ENCODE measurements at regions not wholly inside any gene's neighbourhood (a gene's known extent, or its start where the extent isn't known, plus 50 kb on each side); places are given as distances from the start of the nearest gene placed in this dataset.

DNA sequence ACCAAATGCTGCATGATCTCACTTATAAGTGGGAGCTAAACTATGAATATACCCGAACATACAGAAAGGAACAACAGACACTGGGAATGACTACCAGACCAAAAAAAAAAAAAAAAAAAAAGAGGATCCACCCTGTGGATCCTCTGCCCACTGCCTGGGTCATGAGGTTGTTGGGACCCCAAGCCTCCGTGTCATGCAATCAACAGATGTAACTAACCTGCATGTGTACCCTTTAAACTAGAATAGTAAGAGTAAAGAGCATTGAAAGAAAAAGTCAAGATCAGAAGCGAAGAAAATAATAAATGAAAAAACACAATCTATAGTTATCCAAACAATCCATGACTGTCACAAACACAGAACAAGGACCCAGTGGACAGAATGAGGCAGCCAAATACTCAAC lies 109.5 kb upstream of the TOP3B start:
- no peak for DNase-seq

DNA sequence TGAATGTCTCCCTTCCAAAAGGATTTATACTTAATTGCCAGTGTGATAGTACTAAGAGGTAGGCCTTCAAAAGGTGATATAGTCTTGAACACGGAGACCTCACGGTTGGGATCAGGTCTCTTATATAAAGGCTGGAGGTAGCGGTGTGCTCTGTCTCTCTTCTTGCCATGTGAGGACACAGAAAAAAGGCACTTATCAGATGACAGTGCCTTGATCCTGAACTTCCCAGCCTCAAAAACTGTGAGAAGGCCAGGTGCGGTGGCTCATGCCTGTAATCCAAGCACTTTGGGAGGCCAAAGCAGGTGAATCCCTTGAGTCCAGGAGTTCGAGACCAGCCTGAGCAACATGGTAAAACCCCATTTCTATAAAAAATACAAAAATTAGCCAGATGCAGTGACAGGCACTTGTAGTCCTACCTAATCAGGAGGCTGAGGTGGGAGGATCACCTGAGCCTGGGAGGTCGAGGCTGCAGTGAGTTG lies 108.9 kb upstream of the TOP3B start:
- DNase-seq, result no peak

DNA sequence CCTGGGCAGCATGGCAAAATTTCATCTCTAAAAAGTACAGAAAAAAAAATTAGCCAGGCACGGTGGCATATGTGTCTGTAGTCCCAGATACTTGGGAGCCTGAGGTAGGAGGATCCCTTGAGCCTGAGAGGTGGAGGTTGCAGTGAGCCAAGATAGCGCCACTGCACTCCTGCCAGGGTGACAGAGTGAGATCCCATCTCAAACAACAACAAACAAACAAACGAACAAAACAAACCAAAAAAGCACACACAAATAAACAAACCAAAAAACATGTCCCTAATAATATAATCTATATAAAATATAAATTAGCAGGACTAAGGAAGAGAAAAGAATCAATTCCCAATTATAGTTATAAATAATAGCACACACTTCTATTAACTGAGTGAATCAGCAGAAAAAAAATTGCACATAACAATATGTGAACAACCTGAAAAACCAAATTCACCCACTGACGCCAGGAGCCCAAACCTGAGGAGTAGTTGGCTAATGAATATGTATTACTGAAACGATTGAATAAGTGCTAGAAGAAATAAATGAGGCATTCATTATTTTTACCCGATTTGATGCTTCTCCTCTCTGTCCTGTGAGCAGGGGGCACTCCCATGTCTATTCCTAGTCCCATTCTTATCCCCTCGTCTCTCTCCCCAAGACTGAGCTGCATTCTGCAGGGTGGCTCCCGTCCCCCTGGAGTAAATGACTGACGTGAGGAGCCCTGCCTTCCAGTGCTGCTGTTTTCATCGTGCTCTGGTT lies 108.2 kb upstream of the TOP3B start:
- DNase-seq, result no peak

DNA sequence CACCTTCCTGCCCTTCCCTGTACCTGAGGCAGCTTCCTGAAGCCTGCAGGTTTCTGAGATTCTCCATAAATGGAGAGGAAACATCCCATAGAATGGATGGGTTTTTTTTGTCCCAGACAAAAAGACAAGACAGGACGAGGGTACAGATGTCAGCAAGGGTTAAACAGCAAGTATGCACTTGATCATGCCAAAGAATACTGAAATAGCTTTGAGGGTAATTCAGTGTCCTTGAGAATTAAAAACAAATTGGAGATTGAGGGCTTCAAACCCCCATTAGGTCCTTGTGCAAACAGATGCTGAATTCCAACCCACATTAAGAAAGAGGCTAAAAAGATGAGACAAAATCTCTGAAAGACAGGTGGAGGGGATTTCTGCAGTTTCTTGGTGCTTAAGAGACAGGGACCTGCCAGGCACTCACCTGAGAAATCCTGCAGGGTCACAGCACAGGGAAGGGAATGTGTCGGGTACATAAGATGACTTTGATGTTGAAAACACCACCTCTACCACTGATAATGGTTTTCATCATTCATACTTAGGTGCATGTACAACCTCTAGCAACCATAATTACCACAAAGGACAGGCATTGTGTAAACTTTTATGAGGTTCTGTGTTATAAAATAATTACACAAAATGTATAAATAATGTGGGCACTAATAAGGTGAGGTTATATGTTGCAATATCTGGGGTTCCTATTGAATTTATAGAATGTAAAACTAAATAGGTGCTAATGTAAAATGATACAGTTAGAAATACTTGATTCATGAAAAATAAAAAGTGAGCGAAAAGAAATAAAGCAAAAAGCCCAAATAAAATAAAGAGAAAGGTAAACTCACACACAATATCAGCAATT lies 107.1 kb upstream of the TOP3B start:
- DNase-seq, result no peak

DNA sequence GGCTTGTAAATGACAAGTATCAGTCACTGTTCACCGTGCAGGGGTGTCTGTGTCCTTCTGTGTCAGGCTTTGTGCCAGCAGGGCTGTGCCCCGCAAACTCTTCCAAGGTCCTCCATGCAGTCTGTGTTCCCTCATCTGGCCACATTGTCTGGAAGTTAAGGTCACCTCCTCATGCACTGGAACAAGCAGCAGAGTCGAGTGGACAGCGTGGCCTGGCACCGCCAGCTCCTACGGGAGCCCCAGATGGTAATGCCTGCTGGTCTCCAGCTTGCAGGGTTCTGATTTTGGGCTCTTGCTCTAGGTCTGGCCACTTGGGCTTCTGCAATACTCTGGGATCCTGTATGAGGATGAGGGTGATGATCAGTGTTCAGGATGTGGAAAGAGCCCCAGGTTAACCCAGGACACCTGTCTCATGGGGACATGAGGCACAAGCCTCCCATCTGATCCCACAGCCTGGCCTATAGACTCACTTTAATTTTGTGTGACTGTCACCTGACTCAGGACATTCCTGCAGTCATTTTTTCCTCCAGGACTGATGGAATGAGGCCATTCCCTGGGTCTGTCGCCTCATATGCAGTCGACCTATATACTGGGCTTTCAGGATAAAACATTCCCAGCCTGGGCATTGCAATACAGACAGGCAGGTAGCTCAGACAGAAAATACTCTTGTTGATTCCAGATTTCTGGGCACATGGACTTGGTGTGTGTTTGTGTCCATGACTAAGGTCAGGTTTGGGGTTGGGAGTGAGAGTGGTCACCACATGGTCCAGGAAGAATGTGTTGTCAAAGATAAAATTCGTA lies 106.3 kb upstream of the TOP3B start:
- no peak for DNase-seq

DNA sequence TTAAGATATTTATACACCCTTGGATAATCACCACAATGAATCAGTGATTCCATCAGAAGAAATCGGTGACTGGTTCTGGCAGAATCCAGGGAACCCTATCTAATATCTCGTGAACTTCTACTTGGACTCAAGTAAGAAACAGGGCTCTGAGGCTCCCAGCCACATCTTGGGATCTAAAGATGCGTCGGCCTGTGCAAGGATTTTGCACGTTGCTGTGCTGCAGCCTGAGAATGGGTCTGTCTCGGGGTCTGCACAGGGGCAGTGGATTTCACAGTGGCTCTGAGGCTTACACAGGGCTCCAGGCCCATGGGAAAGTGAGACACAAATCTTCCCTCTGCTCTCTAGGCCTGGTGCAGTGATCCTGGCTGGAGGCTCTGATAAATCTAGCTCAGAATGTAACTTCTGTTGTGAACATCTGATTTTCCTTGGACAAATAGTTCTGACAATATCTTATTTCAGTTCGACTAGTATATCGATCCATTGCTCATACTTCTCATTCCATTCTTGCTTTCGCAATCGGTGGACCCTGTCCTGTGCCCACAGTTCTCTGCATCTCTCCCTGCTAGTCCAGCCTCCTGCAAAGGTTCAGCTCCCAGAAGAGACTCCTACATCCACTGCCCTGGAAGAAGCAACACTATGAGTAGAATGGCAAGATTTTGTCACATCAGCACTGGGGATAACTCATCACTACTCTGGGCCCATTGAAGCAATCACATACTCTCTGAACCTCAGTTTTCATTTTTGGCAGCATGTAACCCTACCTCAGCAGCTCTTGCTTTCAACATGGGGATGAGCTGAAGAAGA lies 105.5 kb upstream of the TOP3B start:
- DNase-seq, result no peak

DNA sequence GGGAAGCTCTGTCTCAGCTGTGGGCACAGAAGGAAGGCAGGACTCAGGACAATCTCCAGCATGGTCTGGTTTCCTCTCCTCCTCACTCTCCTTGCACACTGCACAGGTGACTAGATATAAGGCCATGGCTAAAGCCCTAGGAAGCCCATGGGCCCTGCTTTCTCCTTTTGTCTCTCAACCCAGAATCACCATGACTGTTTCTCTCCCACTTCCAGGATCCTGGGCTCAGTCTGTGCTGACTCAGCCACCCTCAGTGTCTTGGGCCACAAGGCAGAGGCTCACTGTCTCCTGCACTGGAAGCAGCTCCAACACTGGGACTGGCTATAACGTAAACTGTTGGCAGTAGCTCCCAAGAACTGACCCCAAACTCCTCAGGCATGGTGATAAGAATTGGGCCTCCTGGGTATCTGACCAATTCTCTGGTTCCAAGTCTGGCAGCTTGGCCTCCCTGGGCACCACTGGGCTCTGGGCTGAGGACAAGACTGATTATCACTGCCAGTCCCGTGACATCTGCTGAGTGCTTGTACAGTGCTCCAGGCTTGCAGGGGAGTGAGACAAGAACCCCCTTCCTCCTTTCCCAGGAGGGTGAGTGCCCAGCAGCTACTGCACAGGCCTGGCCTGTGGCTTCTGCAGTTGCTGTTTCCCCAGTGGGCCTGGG lies 104.0 kb upstream of the TOP3B start:
- DNase-seq, result no peak

DNA sequence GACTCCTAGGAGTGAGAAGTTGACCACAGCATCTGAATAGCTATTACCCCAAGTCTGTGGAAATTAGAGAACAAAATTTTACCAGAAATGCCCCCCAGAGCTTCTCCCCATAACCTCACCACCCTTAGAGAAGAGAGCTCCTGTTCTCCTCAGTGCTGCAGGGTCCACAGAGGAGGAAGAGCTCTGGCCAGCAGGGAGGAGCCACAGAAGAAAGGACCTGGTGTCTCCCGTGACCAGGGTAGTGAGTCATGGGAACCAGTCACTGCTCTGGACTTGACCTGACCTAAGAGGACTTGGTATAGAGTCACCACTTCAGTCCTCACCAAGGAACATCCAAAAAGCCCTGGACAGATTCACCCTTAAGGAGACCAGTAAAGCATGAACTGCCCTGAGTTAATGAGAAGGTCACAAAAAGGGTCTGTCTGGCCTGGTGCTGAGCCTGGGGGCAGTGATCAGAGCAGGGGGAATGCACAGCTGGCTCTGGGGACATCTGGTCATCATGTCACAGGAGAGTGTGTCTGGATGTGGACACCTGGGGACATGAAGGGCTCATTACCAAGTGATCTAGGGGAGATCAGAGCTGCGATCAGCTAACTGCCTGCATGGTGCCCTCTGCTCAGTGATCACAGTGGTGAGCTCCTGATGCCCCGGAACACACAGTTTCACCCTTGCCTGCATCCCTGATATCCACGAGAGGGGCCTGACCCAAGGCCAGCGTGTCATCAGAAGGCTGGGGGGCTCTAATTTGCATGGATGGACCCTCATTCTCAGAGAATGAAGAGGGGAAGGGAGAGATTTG lies 103.3 kb upstream of the TOP3B start:
- DNase-seq, result no peak

DNA sequence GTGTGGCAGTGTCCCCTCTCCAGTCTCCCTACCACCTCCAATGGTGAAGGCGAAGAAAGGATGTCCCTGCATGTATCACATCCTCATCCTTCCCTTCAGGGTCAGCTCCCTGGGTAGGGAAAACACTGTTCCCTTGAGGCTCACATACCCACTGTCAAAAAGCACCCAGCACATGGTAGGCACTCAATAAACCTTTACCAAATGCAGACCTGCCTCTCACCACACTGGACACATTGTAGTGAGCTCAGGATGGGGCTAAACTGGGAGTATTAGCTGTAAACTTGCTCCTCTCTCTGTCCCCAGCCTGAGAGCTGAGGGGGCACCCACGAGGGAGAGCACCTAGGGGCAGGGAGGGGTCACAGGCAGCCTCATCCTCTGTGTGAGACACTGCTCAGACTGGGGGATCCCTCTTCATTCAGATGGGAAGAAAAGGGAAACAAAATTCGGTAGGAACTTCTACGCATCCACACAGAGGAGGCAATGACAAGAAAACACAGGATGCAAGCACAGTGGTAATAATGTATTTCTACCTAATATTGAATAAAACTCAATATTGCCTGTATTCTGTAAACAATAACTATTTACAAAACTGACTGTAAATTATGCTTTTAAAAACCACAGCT lies 101.6 kb upstream of the TOP3B start:
- DNase-seq, result no peak

DNA sequence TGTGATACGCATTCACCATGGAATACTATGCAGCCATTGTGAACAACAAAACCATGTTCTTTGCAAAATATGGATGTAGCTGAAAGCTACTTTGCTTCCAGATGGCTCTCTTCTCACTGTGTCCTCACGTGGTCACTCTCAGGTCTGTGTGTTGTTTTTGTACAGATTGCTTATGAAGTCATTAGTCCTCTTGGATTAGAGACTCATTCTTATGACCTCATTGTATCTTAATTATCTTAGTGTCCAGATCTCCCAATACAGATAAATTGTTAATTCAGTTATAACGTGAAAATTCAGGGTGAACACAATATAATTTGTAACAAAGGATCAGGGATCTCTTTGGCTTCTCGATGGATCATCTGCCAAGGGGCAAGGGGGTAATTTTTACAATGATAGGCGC lies 100.4 kb upstream of the TOP3B start:
- DNase-seq, result no peak

DNA sequence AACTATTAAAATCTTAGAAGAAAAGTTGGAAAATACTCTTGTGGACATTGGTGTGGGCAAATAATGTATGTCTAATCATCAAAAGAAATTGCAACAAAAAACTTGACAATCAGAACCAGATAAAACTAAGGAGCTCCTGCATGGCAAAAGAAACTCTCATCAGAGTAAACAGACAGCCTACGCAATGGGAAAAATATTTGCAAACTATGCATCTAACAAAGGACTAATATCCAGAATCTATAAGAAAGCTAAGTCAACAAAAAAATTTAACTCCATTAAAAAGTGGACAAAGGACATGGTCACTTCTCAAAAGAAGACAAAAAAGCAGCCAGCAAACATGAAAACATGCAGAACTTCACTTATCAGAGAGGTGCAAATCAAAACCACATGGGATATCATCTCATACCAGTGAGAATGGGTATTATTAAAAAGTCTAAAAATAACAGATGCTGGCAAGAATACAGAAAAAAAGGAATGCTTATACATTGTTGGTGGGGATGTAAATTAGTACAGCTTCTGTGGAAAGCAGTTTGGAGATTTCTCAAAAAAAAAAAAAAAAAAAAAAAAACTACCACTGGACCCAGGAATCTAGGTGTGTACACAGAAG lies 99.7 kb upstream of the TOP3B start:
- DNase-seq, result no peak

DNA sequence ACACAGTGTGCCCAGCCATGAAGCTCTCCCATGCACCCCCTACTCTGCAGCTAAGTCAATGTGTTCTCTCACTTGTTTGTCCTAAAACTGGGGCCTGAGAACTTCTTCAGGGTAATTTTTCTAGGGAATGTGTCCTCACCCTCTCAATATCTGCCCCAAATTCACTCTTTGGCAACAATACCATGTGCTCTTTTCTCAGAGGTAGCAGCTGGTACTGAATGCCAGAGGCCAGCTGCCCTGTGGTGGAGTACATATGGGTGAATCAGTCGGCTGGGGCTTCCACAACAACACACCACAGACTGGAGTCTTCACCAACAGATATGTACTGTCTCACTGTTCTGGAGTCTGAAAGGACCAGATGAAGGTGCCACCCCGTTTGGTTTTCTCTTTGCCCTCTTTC lies 97.7 kb upstream of the TOP3B start:
- DNase-seq, result no peak

DNA sequence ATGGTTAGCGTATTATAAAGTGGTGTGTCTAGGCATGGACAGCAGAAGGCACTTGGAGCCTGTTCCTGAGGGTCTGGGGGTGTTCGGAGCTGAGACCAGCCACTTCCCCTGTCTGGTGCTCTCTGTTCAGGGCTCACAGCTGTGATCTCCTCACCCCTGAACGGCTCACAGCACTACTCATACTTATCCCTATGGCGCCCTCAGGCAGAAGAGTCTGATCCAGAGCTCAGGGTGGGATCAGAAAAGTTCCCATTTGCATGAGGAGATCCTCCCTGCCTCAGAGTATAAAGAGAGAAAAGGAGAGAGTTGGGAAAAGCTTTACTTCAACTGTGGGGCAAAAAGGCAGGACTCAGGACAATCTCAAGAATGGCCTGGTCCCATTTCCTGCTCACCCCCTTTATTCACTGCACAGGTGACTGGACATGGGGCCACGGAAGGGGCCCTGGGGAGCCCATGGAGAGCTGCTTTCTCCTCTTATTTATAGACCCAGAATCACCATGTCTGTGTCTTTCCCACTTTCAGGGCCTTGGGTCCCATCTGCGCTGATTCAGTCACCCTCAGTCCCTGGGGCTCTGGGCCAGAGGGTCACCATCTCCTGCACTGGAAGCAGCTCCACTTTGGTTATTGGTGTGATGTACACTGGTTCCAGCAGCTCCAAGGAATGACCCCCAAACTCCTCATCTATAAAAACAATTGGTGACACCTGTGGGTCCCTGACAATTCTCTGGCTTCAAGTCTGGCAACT lies 97.0 kb upstream of the TOP3B start:
- no peak for DNase-seq

DNA sequence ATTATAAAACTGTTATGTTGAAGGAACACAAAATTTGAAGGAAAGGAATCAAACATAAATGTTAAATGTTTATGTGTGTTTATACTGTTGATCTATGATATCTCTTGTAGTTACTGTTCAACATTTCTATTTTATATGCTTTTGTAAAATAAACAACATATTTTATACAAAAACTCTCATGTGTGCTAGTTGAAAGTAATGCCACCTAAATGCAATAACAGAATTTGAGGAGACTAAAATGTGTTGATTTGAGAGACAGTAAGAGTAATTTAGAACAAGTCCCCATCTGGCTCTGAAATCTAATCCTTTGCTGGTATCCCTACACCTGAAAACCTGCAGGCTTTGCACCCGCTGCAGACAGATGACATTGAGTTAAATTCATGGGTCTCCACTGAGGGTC lies 95.7 kb upstream of the TOP3B start:
- DNase-seq, result no peak

DNA sequence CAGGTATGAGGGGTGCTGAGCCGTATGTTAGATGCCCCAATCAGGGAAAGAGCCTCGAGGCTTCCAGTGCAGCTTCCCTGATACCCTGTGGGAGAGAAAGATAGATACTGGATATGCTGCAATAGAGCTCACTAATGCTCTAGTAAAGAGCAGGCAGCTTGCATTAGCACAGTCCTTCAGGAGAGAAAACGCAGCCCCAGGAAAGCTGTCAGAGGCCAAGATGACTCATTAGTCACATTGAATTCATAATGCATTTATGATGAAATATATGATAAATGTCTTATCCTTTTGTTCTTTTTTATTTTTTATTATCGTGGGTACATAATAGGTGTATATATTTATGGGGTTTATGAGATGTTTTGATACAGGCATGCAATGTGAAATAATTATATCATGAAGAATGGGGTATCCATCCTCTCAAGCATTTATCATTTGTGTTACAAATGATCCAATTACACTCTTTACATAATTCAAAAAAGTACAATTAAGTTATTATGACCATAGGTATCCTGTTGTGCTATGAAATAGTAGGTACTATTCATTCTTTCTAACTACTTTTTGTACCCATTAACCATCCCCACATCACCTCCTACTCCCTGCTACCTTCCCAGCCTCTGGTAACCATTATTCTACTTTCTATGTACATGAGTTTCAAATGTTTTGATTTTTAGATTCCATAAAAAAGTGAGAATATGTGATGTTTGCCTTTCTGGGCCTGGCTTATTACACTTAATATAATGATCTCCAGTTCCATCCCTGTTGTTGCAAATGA lies 94.5 kb upstream of the TOP3B start:
- DNase-seq, result no peak

DNA sequence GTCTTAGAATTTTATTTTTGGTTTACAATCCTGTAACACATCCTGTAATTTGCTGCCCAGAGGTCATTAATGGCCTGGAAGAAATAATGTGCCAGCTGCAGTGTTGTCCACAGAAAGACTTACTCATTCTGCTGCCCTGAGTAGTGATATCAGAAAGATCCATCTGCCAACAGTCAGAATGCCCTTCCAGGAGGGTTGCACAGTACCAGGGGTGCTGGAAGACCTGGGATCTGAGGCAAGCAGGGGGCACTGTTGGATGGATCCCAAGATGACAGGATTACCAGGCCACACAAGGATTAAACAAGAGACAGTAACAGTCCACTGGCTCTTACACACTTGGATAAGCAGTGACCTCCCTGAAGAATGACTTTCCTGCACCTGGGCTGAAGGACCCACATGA lies 93.8 kb upstream of the TOP3B start:
- no peak for DNase-seq

DNA sequence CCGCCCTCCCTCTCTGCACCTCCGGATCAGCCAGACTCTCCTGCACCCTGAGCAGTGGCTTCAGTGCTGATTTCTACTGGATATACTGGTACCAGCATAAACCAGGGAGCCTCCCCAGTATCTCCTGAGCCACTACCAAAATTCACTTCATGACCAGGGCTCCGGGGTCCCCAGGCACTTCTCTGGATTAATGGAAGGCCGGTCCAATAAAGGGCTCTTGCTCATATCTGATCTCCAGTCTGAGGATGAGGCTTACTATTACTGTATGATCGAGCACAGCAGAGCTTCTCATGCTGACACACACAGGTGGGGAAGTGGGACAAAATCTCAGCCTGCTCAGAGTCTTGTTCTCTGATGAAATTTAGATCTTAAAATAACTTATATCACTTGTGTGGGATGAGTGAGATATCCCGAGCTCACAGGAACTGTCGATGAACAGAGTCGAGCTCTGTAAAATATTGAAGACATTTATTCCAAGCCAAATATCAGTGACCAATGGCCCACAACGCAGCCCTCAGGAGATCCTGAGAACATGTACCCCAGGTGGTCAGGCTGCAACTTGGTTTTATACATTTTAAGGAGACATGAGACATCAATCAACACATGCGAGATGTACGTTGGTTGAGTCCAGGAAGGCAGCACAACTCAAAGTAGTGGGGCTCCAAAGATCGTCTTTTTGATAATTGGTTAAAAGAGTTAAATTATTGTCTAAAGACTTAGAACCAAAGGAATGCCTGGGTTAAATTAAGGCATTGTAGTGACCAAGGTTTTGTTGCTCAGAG lies 93.0 kb upstream of the TOP3B start:
- no peak for DNase-seq
